ENCODE measurements at regions not wholly inside any gene's neighbourhood (a gene's known extent, or its start where the extent isn't known, plus 50 kb on each side); places are given as distances from the start of the nearest gene placed in this dataset.

DNA sequence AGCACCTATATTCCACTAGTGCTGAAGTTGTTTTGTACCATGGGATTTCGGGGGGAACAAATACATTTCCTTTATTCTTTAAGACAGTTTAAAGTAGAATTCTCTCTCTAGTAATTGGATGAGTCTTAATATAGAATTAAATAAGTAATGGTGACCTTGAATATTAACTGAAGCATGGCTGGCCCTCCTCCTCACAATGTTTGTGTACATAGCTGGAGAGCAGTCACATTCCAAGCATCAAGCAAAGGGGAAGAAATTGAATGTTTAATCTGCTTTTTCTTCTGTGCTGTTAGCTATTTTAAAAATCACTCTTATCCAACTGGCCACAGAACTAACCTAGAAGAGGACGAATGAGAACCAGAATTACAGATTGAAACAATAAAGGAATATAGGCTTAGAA is 906.9 kb downstream of the CCSER2 start:
- WGBS (ENCODE audit: insufficient coverage, low coverage, missing lambda C conversion rate): 0% methylated on average over 2 of the region's 2 CpGs
- Histone ChIP-seq H3K36me3 (ENCODE audit: control insufficient read depth, insufficient read depth, low read length) (no peaks in the 10 kb centered on the region), H3K9me1 (ENCODE audit: control insufficient read depth, insufficient read depth, low read length) (no peaks in the 10 kb centered on the region), H2AFZ (ENCODE audit: low read depth, low read length) (no peak overlapping the region), H4K20me1 (replicated peaks; ENCODE audit: control insufficient read depth, insufficient read depth, low read length) (no peaks in the 10 kb centered on the region), H3K9ac (ENCODE audit: insufficient read depth in 1 of 2, low read depth in 2 of 2, low read length in 2 of 2) (no peak overlapping the region), H3K4me2 (ENCODE audit: insufficient read depth, low read length) (no peak overlapping the region), H3K79me2 (ENCODE audit: control insufficient read depth, insufficient read depth, low read length) (no peaks in the 10 kb centered on the region), H3K27ac (ENCODE audit: extremely low read depth, low read depth, low read length) (no peak overlapping the region), H3K9me3 (replicated peaks; ENCODE audit: control insufficient read depth, insufficient read depth, low read depth, low read length) (no peaks in the 10 kb centered on the region; the same call in 1 of the 2 replicates), H3K27me3 (ENCODE audit: control insufficient read depth in 2 of 2, insufficient read depth in 2 of 2, low read length in 2 of 2) (no peaks in the 10 kb centered on the region), H3K4me3 (no peak overlapping the region), H3K4me1 (replicated peaks in 1 of 2; ENCODE audit: control insufficient read depth in 2 of 2, insufficient read depth in 2 of 2, low read length in 2 of 2) (no peaks in the 10 kb centered on the region)
- no peak for ATAC-seq
- intact Hi-C loops (cut with micrococcal nuclease): no loop called here
- in situ Hi-C loops (cut with MboI): no loop called here
- no peak for FAIRE-seq
- ChIA-PET POLR2A (no interaction called here), CTCF (ENCODE audit: low intra/inter-chr PET ratio) (no interaction called here)
- BruUV-seq (replicated peaks): no TSS peak
- DNase-seq (ENCODE audit: extremely low read depth in 1 of 4, low spot score in 3 of 4): no peak
- TF ChIP-seq, protein P1, sequence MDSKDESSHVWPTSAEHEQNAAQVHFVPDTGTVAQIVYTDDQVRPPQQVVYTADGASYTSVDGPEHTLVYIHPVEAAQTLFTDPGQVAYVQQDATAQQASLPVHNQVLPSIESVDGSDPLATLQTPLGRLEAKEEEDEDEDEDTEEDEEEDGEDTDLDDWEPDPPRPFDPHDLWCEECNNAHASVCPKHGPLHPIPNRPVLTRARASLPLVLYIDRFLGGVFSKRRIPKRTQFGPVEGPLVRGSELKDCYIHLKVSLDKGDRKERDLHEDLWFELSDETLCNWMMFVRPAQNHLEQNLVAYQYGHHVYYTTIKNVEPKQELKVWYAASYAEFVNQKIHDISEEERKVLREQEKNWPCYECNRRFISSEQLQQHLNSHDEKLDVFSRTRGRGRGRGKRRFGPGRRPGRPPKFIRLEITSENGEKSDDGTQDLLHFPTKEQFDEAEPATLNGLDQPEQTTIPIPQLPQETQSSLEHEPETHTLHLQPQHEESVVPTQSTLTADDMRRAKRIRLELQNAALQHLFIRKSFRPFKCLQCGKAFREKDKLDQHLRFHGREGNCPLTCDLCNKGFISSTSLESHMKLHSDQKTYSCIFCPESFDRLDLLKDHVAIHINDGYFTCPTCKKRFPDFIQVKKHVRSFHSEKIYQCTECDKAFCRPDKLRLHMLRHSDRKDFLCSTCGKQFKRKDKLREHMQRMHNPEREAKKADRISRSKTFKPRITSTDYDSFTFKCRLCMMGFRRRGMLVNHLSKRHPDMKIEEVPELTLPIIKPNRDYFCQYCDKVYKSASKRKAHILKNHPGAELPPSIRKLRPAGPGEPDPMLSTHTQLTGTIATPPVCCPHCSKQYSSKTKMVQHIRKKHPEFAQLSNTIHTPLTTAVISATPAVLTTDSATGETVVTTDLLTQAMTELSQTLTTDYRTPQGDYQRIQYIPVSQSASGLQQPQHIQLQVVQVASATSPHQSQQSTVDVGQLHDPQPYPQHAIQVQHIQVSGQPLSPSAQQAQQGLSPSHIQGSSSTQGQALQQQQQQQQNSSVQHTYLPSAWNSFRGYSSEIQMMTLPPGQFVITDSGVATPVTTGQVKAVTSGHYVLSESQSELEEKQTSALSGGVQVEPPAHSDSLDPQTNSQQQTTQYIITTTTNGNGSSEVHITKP (IDR thresholded peaks at IDR 0.05; ENCODE audit: partially characterized antibody): no peak
- TF ChIP-seq DMBX1 (CRISPR knock-in tag; IDR thresholded peaks at IDR 0.05; ENCODE audit: borderline replicate concordance): no peak
- TF ChIP-seq PPARD (CRISPR knock-in tag; IDR thresholded peaks at IDR 0.05): no peak
- TF ChIP-seq, protein P2, sequence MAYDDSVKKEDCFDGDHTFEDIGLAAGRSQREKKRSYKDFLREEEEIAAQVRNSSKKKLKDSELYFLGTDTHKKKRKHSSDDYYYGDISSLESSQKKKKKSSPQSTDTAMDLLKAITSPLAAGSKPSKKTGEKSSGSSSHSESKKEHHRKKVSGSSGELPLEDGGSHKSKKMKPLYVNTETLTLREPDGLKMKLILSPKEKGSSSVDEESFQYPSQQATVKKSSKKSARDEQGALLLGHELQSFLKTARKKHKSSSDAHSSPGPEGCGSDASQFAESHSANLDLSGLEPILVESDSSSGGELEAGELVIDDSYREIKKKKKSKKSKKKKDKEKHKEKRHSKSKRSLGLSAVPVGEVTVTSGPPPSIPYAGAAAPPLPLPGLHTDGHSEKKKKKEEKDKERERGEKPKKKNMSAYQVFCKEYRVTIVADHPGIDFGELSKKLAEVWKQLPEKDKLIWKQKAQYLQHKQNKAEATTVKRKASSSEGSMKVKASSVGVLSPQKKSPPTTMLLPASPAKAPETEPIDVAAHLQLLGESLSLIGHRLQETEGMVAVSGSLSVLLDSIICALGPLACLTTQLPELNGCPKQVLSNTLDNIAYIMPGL (CRISPR knock-in tag; IDR thresholded peaks at IDR 0.05): no peak
- TF ChIP-seq EZH2 (IDR thresholded peaks at IDR 0.05; ENCODE audit: borderline replicate concordance, low read depth, low read length): no peak
- TF ChIP-seq SP1 (CRISPR knock-in tag; IDR thresholded peaks at IDR 0.05): no peak
- TF ChIP-seq TRIM24 (IDR thresholded peaks at IDR 0.05): no peak
- TF ChIP-seq, protein P3, sequence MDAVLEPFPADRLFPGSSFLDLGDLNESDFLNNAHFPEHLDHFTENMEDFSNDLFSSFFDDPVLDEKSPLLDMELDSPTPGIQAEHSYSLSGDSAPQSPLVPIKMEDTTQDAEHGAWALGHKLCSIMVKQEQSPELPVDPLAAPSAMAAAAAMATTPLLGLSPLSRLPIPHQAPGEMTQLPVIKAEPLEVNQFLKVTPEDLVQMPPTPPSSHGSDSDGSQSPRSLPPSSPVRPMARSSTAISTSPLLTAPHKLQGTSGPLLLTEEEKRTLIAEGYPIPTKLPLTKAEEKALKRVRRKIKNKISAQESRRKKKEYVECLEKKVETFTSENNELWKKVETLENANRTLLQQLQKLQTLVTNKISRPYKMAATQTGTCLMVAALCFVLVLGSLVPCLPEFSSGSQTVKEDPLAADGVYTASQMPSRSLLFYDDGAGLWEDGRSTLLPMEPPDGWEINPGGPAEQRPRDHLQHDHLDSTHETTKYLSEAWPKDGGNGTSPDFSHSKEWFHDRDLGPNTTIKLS (IDR thresholded peaks at IDR 0.05; ENCODE audit: borderline replicate concordance, low read depth): no peak

Measured in K562 (cell line).